GM18870 (cell line): ENCODE measurements at regions not wholly inside any gene's neighbourhood (a gene's known extent, or its start where the extent isn't known, plus 50 kb on each side); places are given as distances from the start of the nearest gene placed in this dataset.

ENCODE experiments used
- ATAC-seq: cut with Tn5 transposase; IDR thresholded peaks from one replicate; pipeline ENCODE4 v1.9.1; 2021; ENCODE audit warnings: moderate library complexity; ENCODE audit not compliant: unreplicated experiment

DNA sequence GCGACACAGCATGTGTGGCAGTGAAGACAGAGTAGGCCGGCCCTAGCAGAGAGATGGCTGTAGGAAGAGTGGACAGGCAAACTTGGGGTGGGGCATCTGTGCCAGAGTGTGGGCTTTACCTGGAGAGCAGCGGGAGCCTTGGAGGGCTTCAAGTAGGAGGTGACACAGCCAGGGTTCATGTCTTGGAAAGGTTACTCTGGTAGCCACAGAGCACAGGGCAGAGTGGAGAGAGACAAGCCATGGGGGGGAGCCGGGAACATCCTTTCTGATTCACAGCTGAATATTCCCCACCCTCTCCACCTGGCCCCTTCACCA is 53.5 kb upstream of the DIO3 start:
- no peak for ATAC-seq

DNA sequence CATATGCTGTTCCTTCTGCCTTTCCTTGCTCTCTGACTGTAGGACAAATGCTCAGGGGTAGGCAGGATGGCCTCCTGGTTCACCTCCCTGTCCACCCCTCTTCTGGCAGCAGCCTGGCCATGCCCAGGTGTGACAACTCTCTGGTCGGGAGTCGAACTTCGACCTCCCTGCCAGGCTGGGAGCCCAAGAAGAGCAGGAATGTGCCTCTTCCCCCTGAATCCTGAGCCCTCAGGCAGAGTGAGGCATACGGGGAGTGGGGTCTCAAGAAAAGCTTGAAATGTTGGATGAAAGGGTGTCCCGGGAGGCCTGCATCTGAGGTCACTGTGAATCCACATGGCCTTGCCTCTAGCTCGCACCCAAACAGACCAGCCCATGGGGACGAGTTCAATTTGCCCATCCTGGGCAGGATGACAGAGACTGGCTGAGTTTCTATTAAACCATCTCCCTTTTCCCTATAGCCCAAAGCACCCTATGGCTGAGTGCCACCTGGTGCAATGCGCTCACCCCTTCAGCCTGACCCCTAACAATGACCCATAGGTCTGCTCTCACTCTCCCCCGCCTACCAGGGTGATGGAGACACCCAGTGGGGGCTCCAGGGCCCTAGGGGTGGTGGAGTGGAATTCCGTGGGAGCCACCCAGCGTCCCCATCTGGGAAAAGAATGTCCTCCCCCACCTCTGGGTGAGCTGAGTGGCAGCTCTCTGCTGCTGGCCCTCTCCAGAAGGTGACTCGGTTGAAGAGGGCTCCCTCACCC is 52.9 kb upstream of the DIO3 start:
- ATAC-seq: no peak

DNA sequence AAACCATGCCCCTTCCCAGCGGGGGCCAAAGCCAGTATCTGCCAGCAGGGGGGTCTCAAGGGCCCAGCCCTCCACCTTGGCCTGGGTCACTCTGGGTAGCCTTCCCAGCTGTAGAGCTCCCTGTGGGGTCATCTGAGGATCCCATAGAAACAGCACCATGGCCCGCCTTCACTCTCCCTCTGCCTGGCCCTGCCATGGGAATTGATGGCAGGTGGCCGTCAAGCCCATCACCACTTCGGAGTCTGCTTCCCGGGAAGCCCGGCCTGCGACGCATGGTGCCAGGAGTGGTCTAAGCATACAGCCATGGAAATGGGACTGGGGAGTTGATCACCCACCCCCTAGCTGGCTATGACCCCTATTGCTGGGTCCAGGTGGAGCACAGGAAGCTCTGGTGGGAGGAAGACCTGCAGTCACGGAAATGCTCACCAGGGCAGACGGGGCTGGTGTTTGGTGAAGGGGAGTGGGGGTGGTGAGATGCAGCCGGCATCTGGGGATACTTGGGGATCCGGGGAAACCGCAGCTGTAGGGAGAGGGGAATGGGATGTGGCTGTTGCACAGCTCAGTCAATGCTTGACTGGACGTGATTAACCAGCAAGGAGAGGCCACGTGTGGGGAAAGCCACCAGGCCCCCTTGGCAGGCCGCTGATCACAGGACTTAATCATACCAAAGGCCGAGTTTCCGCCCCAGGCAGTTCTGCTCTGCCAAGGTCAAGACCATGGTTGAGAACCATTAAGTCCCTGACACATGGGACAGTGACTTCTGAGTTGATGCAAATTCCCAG is 52.2 kb upstream of the DIO3 start:
- no peak for ATAC-seq

DNA sequence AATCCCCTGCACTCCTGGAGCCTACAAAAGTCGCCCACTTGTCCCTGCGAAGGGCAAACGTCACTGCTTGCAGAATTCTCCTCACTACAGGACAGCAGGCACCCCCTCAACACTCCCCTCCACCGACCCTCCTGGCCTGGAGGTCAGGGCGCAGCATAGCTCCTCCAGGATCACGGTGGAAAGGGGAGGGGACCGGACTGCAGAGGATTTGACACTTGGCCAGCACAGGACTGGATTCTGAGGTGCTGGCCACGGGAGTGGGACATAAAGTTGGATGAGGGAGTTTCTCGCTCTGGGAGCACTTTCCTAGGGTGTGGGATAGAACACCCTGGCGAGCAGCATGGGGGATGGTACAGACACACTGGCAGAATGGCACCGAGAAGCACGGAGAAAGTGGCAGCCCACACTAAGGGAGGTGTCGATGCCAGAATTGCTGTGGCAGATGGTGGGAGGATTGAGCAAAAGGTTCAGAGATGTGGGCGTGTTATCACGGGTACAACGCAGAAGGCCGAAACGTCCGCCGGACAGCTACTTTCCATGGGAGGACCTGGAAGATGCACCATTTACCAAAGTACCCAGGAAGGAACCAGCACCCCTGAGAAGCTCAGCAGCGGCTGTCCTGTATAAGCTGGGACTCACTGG is 51.4 kb upstream of the DIO3 start:
- ATAC-seq: no peak

DNA sequence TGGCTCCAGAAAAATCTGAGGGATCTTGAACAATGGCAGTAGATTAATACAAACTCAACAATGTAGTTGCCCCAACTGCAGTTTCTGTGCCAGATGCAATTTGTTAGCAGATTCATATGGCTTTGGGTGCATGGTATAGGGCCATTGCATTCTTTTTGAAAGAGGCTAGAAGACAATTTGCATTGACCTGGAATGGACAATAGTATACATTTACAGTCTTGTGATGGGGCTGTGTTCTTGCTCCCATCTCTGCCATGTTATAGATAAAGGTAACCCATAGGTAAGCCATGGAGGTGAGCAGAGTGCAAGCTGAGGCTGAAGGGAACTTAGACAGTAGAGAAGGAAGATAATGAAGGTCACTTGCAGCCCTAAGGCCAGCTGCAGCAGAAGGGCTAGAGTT is 50.1 kb upstream of the DIO3 start:
- no peak for ATAC-seq
